ENCODE measurements at regions not wholly inside any gene's neighbourhood (a gene's known extent, or its start where the extent isn't known, plus 50 kb on each side); places are given as distances from the start of the nearest gene placed in this dataset.

DNA sequence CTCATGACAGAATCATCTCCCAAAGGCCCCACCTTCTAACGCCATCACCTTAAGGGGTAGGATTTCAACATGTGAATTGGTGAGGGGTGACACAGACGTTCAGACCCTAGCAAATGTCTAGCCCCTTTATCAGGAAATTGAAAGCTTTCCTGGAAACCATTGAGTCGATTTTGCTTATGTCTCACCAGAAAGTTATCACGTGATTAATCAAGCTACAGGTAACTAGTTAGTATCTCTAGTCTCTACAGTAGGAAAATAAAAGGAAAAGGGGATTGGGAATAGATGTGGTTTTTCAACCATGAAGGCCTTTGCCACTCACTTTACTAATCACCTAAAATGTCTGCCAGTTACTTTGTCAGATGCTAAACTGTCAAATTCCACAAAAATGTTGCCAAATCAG lies 1133.0 kb downstream of the PDHA2 start:
- TF ChIP-seq POLR2A (IDR thresholded peaks at IDR 0.05), result no peak
- TF ChIP-seq, protein P1, sequence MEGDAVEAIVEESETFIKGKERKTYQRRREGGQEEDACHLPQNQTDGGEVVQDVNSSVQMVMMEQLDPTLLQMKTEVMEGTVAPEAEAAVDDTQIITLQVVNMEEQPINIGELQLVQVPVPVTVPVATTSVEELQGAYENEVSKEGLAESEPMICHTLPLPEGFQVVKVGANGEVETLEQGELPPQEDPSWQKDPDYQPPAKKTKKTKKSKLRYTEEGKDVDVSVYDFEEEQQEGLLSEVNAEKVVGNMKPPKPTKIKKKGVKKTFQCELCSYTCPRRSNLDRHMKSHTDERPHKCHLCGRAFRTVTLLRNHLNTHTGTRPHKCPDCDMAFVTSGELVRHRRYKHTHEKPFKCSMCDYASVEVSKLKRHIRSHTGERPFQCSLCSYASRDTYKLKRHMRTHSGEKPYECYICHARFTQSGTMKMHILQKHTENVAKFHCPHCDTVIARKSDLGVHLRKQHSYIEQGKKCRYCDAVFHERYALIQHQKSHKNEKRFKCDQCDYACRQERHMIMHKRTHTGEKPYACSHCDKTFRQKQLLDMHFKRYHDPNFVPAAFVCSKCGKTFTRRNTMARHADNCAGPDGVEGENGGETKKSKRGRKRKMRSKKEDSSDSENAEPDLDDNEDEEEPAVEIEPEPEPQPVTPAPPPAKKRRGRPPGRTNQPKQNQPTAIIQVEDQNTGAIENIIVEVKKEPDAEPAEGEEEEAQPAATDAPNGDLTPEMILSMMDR (IDR thresholded peaks at IDR 0.05), result no peak
